Neural cell (in vitro differentiated cells): ENCODE measurements at regions not wholly inside any gene's neighbourhood (a gene's known extent, or its start where the extent isn't known, plus 50 kb on each side); places are given as distances from the start of the nearest gene placed in this dataset.

Experiments
- POLR2AphosphoS5 ChIP-seq: IDR thresholded peaks from 2 replicates; pipeline ENCODE4 v1.6.1; 2012
- TF ChIP-seq, protein P1 (sequence below): fragments of 450-650 bp; IDR thresholded peaks from 2 replicates; pipeline ENCODE4 v1.5.1; 2014; ENCODE audit warnings: antibody characterized with exemption, mild to moderate bottlenecking, moderate library complexity; ENCODE audit not compliant: poor library complexity, severe bottlenecking

- TF ChIP-seq, protein P1, sequence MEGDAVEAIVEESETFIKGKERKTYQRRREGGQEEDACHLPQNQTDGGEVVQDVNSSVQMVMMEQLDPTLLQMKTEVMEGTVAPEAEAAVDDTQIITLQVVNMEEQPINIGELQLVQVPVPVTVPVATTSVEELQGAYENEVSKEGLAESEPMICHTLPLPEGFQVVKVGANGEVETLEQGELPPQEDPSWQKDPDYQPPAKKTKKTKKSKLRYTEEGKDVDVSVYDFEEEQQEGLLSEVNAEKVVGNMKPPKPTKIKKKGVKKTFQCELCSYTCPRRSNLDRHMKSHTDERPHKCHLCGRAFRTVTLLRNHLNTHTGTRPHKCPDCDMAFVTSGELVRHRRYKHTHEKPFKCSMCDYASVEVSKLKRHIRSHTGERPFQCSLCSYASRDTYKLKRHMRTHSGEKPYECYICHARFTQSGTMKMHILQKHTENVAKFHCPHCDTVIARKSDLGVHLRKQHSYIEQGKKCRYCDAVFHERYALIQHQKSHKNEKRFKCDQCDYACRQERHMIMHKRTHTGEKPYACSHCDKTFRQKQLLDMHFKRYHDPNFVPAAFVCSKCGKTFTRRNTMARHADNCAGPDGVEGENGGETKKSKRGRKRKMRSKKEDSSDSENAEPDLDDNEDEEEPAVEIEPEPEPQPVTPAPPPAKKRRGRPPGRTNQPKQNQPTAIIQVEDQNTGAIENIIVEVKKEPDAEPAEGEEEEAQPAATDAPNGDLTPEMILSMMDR = no peak
- no peak for TF ChIP-seq POLR2AphosphoS5
These were observed 163.5 kb downstream of the IMPG2 start for GRCh38 chr3:101156787-101157345.
